Muscle layer of colon (tissue), 2 donors: ENCODE measurements at regions not wholly inside any gene's neighbourhood (a gene's known extent, or its start where the extent isn't known, plus 50 kb on each side); places are given as distances from the start of the nearest gene placed in this dataset.
A peak's percentile ranks its signal among the peaks of the same experiment; 100 is the strongest.
"Not testable (repeated sequence)": the region's sequence is repeated elsewhere in the genome, so short reads cannot be mapped to it uniquely, and the experiment has no call there.

Experiments used
- H3K27ac ChIP-seq: one replicate; pipeline ENCODE4 v1.7.0; 2013; ENCODE audit warnings: low read depth, mild to moderate bottlenecking, low read length, moderate library complexity
- H3K27me3 ChIP-seq, 2 donors: one replicate each; pipeline ENCODE4 v1.7.0; 2013; ENCODE audit warnings: low read length in 2 of 2, mild to moderate bottlenecking in 2 of 2; ENCODE audit not compliant: insufficient read depth in 2 of 2, control insufficient read depth in 1 of 2
- H3K36me3 ChIP-seq: one replicate; pipeline ENCODE4 v1.7.0; 2013; ENCODE audit warnings: mild to moderate bottlenecking, low read length; ENCODE audit not compliant: insufficient read depth
- H3K4me1 ChIP-seq: one replicate; pipeline ENCODE4 v1.7.0; 2013; ENCODE audit warnings: mild to moderate bottlenecking, low read length; ENCODE audit not compliant: insufficient read depth
- H3K4me3 ChIP-seq, 2 donors: one replicate each; pipeline ENCODE4 v1.7.0; 2013; ENCODE audit warnings: low read length in 2 of 2, low read depth in 1 of 2, mild to moderate bottlenecking in 1 of 2, moderate library complexity in 1 of 2
- H3K9ac ChIP-seq: one replicate; pipeline ENCODE4 v1.7.0; 2013; ENCODE audit warnings: low read length
- H3K9me3 ChIP-seq: one replicate; pipeline ENCODE4 v1.7.0; 2013; ENCODE audit warnings: mild to moderate bottlenecking, low read length
- donor health status: abdominal sarcoma.
- donor health status: Adenocarcinoma of cecum.

GRCh38 chr9:761176-761792, 80.2 kb upstream of the DMRT1 start:
- Histone ChIP-seq H3K4me1 (peaks cover 3% of the 10 kb centered on the region), H3K27me3 (no peaks in the 10 kb centered on the region), H3K27ac (no peak overlapping the region), H3K36me3 (no peaks in the 10 kb centered on the region), H3K9me3 (no peaks in the 10 kb centered on the region), H3K9ac (no peak overlapping the region), H3K4me3 (no peak overlapping the region)

DNA sequence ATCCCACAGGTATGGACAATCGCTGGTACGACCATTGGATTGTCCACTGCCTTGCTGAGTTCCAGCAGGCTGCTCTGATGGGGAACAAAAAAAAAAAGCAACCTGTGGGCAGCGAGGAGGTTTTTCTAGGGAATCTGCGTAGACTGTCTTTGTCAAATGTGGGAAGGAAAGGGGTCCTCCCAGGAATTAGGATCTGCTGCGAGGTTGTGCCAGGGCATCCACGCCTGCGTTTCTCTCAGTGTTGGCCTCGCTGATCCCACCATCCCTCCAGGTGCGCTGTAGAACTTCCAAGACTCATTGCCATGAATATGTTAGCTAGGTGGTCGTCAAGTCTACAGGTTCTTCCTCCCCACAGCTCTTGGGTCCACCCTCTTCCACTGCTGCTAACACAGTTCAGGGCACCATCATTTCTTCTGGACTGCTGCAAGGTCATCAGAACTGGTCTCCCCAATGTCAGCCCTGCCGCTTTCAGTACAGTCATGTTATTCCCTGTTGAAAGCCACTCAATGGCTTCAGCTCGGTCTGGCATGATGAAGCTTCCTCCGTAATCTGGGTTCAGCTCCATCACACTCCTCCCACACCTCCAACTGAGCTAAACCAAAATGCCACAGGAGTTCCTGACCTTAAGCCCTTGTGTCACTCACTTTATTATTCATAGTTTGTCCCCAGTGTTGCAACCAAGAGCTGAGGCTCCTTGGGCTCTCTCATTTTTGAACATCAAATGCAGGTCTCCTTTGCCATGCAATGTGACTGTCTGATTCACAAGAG, 79.5 kb upstream of the DMRT1 start:
- Histone ChIP-seq H3K4me1 (peaks cover 3% of the 10 kb centered on the region), H3K36me3 (no peaks in the 10 kb centered on the region), H3K27me3 (peaks cover 0 to under 1% of the 10 kb centered on the region in 2 donors), H3K9ac (no peak overlapping the region), H3K27ac (no peak overlapping the region), H3K9me3 (no peaks in the 10 kb centered on the region), H3K4me3 (no peak overlapping the region)

DNA sequence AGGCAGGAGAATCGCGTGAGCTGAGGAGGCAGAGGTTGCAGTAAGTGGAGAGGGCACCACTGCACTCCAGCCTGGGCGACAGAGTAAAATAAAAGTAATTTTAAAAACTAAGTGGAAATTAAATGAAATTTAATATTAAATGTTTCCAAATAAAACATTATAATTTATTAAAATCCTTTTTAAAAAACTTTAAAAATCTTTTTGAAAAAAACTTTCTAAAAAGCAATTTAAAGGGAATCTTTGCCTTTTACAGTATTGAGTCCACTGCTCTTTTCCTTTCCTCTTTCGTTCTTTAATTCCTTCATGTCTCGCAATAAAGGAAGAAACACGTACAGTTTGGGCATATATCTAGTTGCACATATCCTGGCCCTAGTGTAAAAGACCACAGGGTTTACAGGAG, 77.8 kb upstream of the DMRT1 start:
- Histone ChIP-seq H3K36me3 (no peaks in the 10 kb centered on the region), H3K27me3 (peaks cover 0 to 7% of the 10 kb centered on the region in 2 donors), H3K9ac (no peak overlapping the region), H3K27ac (no peak overlapping the region), H3K9me3 (no peaks in the 10 kb centered on the region), H3K4me3 (peak overlapping the region in 1 of 2 donors; percentile 37), H3K4me1 (peaks cover 3% of the 10 kb centered on the region)

DNA sequence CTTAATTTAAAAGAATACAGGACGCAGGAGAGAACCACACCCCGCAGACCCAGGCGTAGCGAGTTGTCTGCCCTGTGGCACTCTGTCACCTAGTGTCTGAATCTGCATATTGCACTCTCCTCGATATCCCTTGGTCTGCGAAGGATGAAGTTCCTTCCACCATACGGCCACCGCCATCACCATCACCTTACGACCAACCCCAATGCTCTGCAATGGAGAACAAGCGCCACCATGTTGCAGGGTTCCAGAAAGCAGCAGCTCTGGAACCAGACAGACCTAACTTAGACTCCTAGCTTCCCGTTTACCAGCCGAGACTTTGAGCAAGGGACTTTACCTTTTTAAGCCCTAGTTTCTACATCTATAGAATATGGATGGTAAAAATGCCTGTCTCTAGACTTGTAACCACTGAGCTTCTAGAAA, 77.4 kb upstream of the DMRT1 start:
- Histone ChIP-seq H3K27me3 (peaks cover 0 to 7% of the 10 kb centered on the region in 2 donors), H3K9me3 (no peaks in the 10 kb centered on the region), H3K9ac (no peak overlapping the region), H3K36me3 (no peaks in the 10 kb centered on the region), H3K4me1 (peaks cover 3% of the 10 kb centered on the region), H3K4me3 (peak overlapping the region; percentile 13 to 37), H3K27ac (no peak overlapping the region)

GRCh38 chr9:764986-765385, 76.5 kb upstream of the DMRT1 start:
- no peaks in the 10 kb centered on the region for H3K9me3 ChIP-seq
- no peak overlapping the region for H3K27ac ChIP-seq
- peaks cover 0 to 7% of the 10 kb centered on the region in 2 donors for H3K27me3 ChIP-seq
- H3K4me3 ChIP-seq, result no peak overlapping the region
- H3K4me1 ChIP-seq, result peaks cover 3% of the 10 kb centered on the region
- H3K9ac ChIP-seq, result no peak overlapping the region
- H3K36me3 ChIP-seq, result no peaks in the 10 kb centered on the region

DNA sequence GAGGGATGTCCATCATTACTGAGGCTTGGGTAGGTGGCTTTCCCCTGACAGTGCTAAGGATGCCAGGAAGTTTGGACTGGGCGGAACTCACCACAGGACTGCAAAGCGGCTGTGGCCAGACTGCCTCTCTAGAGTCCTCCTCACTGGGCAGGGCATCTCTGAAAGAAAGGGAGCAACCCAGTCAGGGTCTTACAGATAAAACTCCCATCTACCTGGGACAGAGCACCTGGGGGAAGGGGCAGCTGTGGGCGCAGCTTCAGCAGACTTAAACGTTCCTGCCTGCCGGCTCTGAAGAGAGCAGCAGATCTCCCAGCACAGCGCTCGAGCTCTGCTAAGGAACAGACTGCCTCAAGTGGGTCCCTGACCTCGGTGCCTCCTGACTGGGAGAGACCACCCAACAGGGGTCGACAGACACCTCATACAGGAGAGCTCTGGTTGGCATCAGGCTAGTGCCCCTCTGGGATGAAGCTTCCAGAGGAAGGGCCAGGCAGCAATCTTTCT, 74.4 kb upstream of the DMRT1 start:
- not testable (repeated sequence) for H3K9me3 ChIP-seq, H3K4me1 ChIP-seq, H3K36me3 ChIP-seq, H3K9ac ChIP-seq, H3K27me3 ChIP-seq, H3K27ac ChIP-seq, H3K4me3 ChIP-seq

DNA sequence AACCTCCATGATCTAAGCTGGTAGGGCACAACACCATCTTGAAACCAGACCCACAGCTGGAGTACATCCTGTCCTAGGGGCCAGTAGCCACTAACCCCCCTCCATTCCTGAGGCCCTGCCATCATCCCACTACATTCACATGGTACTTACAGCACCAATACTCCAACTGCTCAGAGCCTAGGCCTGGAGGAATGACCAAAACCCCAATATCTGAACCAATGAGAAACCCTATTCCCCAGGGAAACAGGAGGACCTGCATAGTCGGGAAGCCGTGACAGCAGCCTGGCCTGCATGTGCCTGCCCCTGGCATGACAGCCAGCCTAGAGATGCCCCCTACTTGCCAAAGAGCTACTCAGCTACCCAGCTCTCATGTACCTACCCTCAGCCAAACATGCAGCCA, 65.4 kb upstream of the DMRT1 start:
- Histone ChIP-seq H3K4me3 (no peak overlapping the region), H3K9me3 (no peaks in the 10 kb centered on the region), H3K27me3 (no peaks in the 10 kb centered on the region), H3K27ac (no peak overlapping the region), H3K9ac (no peak overlapping the region), H3K36me3 (no peaks in the 10 kb centered on the region), H3K4me1 (no peaks in the 10 kb centered on the region)

GRCh38 chr9:777978-778377, 63.5 kb upstream of the DMRT1 start:
- H3K36me3 ChIP-seq, result no peaks in the 10 kb centered on the region
- H3K27me3 ChIP-seq, result no peaks in the 10 kb centered on the region
- no peak overlapping the region for H3K9ac ChIP-seq
- H3K27ac ChIP-seq, result no peak overlapping the region
- no peaks in the 10 kb centered on the region for H3K9me3 ChIP-seq
- H3K4me1 ChIP-seq, result no peaks in the 10 kb centered on the region
- H3K4me3 ChIP-seq, result no peak overlapping the region

DNA sequence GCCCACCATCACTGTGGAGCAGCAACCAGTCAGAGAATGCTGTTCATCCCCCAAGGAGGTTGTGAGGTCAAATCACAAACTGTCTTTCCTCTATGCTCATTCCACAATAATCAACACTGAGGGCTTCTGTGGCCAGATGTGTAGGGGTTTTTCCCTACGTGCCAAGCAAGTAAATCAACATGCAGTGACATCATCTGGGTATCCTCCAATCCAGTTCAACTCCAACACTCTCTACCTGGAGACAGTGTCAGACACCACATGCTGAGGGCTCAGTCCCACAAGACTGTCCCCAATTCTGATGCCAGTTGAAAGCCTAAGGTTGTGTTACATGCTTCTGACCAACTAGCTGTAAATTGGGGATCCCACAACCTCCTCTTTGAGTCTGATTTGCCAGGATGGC, 57.3 kb upstream of the DMRT1 start:
- H3K27ac ChIP-seq, result no peak overlapping the region
- H3K4me3 ChIP-seq, result no peak overlapping the region
- H3K36me3 ChIP-seq, result no peaks in the 10 kb centered on the region
- H3K9me3 ChIP-seq, result no peaks in the 10 kb centered on the region
- no peaks in the 10 kb centered on the region for H3K27me3 ChIP-seq
- H3K4me1 ChIP-seq, result no peaks in the 10 kb centered on the region
- no peak overlapping the region for H3K9ac ChIP-seq

DNA sequence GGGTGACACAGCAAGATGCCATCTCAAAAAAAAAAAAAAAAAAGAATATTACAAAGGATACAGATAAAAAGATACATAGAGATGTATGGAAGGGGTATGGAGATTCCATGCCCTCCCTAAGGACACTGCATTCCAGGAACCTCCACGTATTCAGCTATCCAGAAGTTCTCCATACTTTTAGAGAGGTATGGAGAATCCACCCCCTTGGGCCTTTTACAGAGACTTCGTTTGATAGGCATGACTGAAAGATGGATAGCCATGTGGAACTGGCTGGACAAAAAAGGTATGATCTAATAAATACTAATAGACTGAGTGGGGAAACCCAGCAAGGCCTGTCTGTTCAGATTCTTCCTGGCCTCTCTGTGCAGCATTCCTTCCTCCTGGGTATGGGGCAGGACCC, 56.6 kb upstream of the DMRT1 start:
- no peaks in the 10 kb centered on the region for H3K36me3 ChIP-seq
- no peak overlapping the region for H3K27ac ChIP-seq
- no peaks in the 10 kb centered on the region for H3K27me3 ChIP-seq
- no peaks in the 10 kb centered on the region for H3K9me3 ChIP-seq
- no peak overlapping the region for H3K4me3 ChIP-seq
- no peak overlapping the region for H3K9ac ChIP-seq
- no peaks in the 10 kb centered on the region for H3K4me1 ChIP-seq

GRCh38 chr9:785997-786396, 55.5 kb upstream of the DMRT1 start:
- Histone ChIP-seq H3K4me1 (no peaks in the 10 kb centered on the region), H3K36me3 (no peaks in the 10 kb centered on the region), H3K4me3 (no peak overlapping the region), H3K27ac (no peak overlapping the region), H3K27me3 (no peaks in the 10 kb centered on the region), H3K9ac (no peak overlapping the region), H3K9me3 (no peaks in the 10 kb centered on the region)

GRCh38 chr9:786405-786804, 55.1 kb upstream of the DMRT1 start:
- Histone ChIP-seq H3K27me3 (no peaks in the 10 kb centered on the region), H3K9me3 (no peaks in the 10 kb centered on the region), H3K9ac (no peak overlapping the region), H3K4me3 (no peak overlapping the region), H3K4me1 (no peaks in the 10 kb centered on the region), H3K27ac (no peak overlapping the region), H3K36me3 (no peaks in the 10 kb centered on the region)
